Stomach (tissue), 4 donors: ENCODE measurements at regions not wholly inside any gene's neighbourhood (a gene's known extent, or its start where the extent isn't known, plus 50 kb on each side); places are given as distances from the start of the nearest gene placed in this dataset.

Source experiments
- EP300 ChIP-seq: sonication (generic); formaldehyde crosslinking; IDR thresholded peaks from one replicate; pipeline ENCODE4 v1.6.1; 2017; ENCODE audit warnings: antibody characterized with exemption
- POLR2A ChIP-seq, 4 donors: fragments of 450-650 bp; IDR thresholded peaks; one replicate each; pipeline ENCODE4 v1.6.1; 2016; ENCODE audit warnings: antibody characterized with exemption in 4 of 4, control low read depth in 2 of 4, mild to moderate bottlenecking in 1 of 4, moderate library complexity in 1 of 4
- POLR2AphosphoS5 ChIP-seq, 3 donors: sonication (generic); formaldehyde crosslinking; IDR thresholded peaks; one replicate each; pipeline ENCODE4 v1.6.1; 2016; ENCODE audit warnings: antibody characterized with exemption in 3 of 3
- TF ChIP-seq, protein P1 (sequence below), 7 experiments: fragments of 450-650 bp in 4 of 7; fragments of 200-600 bp in 3 of 7; sonication (generic) in 3 of 7; IDR thresholded peaks; one replicate each; pipeline ENCODE4 v1.5.1; 2016 to 2019; ENCODE audit warnings: antibody characterized with exemption in 7 of 7, control low read depth in 2 of 7, mild to moderate bottlenecking in 1 of 7

DNA sequence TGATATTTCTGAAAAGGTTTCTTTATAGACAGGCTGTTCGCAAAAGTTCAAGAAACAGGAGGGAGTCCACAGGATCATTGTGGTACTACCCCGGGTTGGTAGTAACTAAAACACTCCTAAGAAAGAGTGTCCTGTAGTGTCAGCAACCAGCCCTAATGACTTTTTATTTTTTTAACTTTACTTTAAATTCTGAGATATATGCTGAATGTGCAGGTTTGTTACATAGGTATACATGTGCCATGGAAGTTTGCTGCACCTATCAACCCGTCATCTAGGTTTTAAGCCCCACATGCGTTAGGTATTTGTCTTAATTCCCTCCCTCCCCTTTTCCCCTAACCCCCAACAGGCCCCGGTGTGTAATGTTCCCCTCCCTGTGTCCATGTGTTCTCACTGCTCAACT is 1396.9 kb upstream of the ZEB2 start:
- TF ChIP-seq, protein P1, sequence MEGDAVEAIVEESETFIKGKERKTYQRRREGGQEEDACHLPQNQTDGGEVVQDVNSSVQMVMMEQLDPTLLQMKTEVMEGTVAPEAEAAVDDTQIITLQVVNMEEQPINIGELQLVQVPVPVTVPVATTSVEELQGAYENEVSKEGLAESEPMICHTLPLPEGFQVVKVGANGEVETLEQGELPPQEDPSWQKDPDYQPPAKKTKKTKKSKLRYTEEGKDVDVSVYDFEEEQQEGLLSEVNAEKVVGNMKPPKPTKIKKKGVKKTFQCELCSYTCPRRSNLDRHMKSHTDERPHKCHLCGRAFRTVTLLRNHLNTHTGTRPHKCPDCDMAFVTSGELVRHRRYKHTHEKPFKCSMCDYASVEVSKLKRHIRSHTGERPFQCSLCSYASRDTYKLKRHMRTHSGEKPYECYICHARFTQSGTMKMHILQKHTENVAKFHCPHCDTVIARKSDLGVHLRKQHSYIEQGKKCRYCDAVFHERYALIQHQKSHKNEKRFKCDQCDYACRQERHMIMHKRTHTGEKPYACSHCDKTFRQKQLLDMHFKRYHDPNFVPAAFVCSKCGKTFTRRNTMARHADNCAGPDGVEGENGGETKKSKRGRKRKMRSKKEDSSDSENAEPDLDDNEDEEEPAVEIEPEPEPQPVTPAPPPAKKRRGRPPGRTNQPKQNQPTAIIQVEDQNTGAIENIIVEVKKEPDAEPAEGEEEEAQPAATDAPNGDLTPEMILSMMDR (IDR thresholded peaks at IDR 0.05): no peak
- no peak for TF ChIP-seq POLR2A (IDR thresholded peaks at IDR 0.05)
- no peak for TF ChIP-seq EP300
- TF ChIP-seq POLR2AphosphoS5 (IDR thresholded peaks at IDR 0.05): no peak
